Astrocyte of the cerebellum (primary cell): ENCODE measurements at regions not wholly inside any gene's neighbourhood (a gene's known extent, or its start where the extent isn't known, plus 50 kb on each side); places are given as distances from the start of the nearest gene placed in this dataset.

Experiments used
- DNase-seq: peaks from one replicate; pipeline ENCODE4 v3.0.0-alpha.2; 2011; ENCODE audit warnings: low read depth
- H3K4me3 ChIP-seq: 2 replicates; pipeline ENCODE4 v1.5.1; 2011; ENCODE audit warnings: mild to moderate bottlenecking, low read depth, low read length, moderate library complexity
- CTCF ChIP-seq: IDR thresholded peaks from 2 replicates; pipeline ENCODE4 v1.5.1; 2012; ENCODE audit warnings: low read length, low read depth, moderate library complexity, mild to moderate bottlenecking; ENCODE audit errors: missing control alignments
- in situ Hi-C: cut with HindIII; loops from 2 replicates; pipeline ENCODE4 v1.10.0; 2017; ENCODE audit warnings: low sequenced_read_pairs

DNA sequence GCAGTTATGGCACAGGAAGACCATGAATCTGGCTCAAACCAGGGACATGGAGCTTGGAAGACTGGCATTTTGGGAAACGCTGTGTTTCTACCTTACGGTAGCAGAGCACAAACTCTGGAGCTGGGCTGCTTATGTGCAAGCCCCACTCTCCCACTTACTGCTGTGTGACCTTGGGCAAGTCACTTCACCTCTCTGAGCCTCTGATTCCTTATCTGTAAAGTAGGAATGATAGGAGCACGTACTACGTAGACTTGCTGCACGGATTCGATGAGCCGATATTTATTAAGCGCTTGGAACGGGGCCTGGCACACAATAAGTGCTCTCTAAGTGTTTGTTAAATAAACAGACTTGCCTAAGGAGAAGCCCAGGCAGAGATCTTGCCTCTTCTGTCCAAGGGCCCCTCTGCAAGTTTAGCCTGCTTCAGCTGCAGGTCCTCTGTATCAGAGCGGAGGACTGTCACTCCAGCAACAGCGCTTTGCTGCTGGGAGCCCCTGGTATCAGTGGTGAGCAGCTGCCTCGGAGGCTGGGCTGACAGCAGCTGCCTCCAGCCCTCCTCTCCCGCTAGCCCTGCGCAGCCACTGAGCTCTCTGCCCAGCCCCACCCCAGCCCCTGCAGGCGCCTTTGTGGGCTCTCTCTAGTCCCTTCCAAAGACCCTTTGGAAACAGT lies 96.9 kb upstream of the ANO1 start:
- no peak overlapping the region for H3K4me3 ChIP-seq
- no peak for DNase-seq
- no peak for TF ChIP-seq CTCF
- in situ Hi-C loops = no loop called here

GRCh38 chr11:69982690-69983570 lies 95.2 kb upstream of the ANO1 start:
- in situ Hi-C loops = no loop called here
- DNase-seq = no peak
- no peak overlapping the region for H3K4me3 ChIP-seq
- TF ChIP-seq CTCF = no peak

DNA sequence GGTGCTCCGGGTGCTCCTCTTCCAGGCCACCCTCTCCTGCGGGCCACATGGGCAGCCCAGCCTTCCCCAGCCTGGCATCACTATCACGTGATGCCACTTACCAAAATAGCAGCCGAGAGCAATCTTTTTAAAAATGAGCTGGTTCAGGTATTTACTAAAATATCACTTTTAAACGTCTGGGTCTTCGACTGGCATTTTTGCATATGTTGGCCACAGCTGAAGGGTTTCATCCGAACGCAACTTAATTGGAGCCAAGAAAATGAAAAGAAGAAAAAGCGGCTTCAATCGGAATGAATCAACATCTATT lies 94.6 kb upstream of the ANO1 start:
- TF ChIP-seq CTCF = no peak
- no peak for DNase-seq
- no peak overlapping the region for H3K4me3 ChIP-seq
- in situ Hi-C loops = no loop called here

DNA sequence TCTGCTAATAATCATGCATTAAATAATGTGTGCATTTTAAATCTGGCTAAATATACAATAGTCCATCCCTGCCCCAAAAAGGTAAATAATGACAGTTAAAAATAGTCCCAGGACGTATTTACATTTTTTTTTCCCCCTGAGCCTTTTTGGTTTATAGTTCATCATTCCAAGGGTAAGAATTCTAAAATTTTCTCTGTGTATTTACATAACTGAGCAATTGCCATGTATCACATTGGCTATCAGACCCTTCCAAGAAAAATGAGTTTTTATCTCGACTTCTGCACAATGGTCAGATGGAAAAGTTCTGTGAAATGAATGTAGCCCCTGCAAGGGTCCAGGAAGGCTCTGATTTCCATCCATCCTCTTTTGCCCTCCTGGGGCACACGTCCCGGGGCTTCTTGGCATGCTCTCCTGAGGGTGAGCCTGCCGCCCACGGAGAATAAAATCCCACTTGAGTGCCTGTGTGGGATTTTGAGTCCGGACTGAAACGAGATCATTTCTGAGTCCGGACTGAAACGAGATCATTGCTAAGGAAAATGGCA lies 94.1 kb upstream of the ANO1 start:
- no peak for TF ChIP-seq CTCF
- DNase-seq = no peak
- in situ Hi-C loops = no loop called here
- no peak overlapping the region for H3K4me3 ChIP-seq

GRCh38 chr11:69984457-69985261 lies 93.5 kb upstream of the ANO1 start:
- TF ChIP-seq CTCF = no peak
- no peak for DNase-seq
- in situ Hi-C loops = loop anchor here (5.0 kb wide), 1 partner anchor 62 kb away; no protein-coding TSS in a partner anchor
- H3K4me3 ChIP-seq = no peak overlapping the region

DNA sequence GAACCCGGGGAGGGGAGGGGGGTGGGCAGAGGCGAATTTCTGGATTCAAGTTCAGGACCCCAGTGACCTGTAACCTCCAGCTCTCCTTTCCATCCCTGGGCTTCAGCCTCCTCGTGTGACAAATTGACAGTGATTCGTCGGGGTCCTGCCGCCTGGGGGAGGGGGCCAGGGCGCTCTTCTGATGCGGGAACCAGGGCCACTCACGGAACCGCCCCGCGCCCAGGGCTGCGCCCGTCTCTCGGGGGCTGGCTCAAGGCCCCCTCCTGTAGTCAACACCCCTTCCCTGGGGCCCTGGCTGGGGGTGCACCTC lies 92.8 kb upstream of the ANO1 start:
- no peak for DNase-seq
- TF ChIP-seq CTCF = no peak
- in situ Hi-C loops = loop anchor here (5.0 kb wide), 1 partner anchor 63 kb away; no protein-coding TSS in a partner anchor
- no peak overlapping the region for H3K4me3 ChIP-seq
